WTC11 (cell line): ENCODE measurements at regions not wholly inside any gene's neighbourhood (a gene's known extent, or its start where the extent isn't known, plus 50 kb on each side); places are given as distances from the start of the nearest gene placed in this dataset.

Source experiments
- NFYB ChIP-seq: sonication (generic); formaldehyde crosslinking; conservative IDR thresholded peaks from 2 replicates; pipeline ENCODE4 v1.8.0; 2022; ENCODE audit warnings: low read depth, missing genetic modification reagents
- SP1 ChIP-seq: sonication (generic); formaldehyde crosslinking; conservative IDR thresholded peaks from 2 replicates; pipeline ENCODE4 v1.8.1; 2022; ENCODE audit warnings: missing genetic modification reagents
- ZBTB21 ChIP-seq: sonication (generic); formaldehyde crosslinking; IDR thresholded peaks from 2 replicates; pipeline ENCODE4 v1.8.1; 2023; ENCODE audit warnings: mild to moderate bottlenecking, missing genetic modification reagents, borderline replicate concordance
- ZNF121 ChIP-seq: sonication (generic); formaldehyde crosslinking; IDR thresholded peaks from 2 replicates; pipeline ENCODE4 v1.8.0; 2023; ENCODE audit warnings: missing genetic modification reagents
- ZNF423 ChIP-seq: fragments of 250-450 bp; sonication (Bioruptor Pico); IDR thresholded peaks from 2 replicates; pipeline ENCODE4 v2.1.2; 2022; ENCODE audit warnings: mild to moderate bottlenecking, moderate library complexity
- TF ChIP-seq, protein P1 (sequence below): fragments of 200-600 bp; IDR thresholded peaks from 2 replicates; pipeline ENCODE4 v1.8.0; 2022; ENCODE audit warnings: antibody characterized with exemption

- TF ChIP-seq ZBTB21 (CRISPR knock-in tag) (no peak), ZNF423 (CRISPR knock-in tag) (no peak), NFYB (peak; percentile 32; the same call in 1 of the 2 replicates), SP1 (no peak), ZNF121 (CRISPR knock-in tag) (no peak)
- TF ChIP-seq, protein P1, sequence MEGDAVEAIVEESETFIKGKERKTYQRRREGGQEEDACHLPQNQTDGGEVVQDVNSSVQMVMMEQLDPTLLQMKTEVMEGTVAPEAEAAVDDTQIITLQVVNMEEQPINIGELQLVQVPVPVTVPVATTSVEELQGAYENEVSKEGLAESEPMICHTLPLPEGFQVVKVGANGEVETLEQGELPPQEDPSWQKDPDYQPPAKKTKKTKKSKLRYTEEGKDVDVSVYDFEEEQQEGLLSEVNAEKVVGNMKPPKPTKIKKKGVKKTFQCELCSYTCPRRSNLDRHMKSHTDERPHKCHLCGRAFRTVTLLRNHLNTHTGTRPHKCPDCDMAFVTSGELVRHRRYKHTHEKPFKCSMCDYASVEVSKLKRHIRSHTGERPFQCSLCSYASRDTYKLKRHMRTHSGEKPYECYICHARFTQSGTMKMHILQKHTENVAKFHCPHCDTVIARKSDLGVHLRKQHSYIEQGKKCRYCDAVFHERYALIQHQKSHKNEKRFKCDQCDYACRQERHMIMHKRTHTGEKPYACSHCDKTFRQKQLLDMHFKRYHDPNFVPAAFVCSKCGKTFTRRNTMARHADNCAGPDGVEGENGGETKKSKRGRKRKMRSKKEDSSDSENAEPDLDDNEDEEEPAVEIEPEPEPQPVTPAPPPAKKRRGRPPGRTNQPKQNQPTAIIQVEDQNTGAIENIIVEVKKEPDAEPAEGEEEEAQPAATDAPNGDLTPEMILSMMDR: no peak
Observed at GRCh38 chr12:114241973-114242434, 163.9 kb downstream of the TBX5 start.
